Left hindlimb (tissue), 1 donor: ENCODE measurements at regions not wholly inside any gene's neighbourhood (a gene's known extent, or its start where the extent isn't known, plus 50 kb on each side); places are given as distances from the start of the nearest gene placed in this dataset.
"Not testable (repeated sequence)": the region's sequence is repeated elsewhere in the genome, so short reads cannot be mapped to it uniquely, and the experiment has no call there.

Experiments
- DNase-seq: peaks from one replicate; pipeline ENCODE4 v3.0.0-alpha.2; 2018

DNA sequence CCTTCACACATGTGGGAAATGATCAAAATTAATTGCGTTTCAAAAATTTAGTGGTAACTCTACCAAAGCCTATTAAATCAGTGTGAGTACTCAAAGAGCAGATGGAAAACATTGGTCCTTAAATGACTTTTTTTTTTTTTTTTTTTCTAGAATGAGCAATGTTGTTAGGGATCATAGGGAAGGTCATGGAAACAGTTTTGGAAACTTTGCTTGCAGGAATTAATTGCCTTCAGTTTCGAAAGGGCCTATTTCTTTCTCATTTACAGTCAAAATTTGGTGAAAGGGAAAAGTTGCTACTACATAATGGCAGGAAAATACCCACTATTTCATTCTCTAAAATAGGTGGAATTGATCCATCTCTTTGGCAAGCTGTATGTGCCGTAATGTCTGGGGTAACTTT is 160.9 kb downstream of the RTL9 start:
- DNase-seq: no peak

DNA sequence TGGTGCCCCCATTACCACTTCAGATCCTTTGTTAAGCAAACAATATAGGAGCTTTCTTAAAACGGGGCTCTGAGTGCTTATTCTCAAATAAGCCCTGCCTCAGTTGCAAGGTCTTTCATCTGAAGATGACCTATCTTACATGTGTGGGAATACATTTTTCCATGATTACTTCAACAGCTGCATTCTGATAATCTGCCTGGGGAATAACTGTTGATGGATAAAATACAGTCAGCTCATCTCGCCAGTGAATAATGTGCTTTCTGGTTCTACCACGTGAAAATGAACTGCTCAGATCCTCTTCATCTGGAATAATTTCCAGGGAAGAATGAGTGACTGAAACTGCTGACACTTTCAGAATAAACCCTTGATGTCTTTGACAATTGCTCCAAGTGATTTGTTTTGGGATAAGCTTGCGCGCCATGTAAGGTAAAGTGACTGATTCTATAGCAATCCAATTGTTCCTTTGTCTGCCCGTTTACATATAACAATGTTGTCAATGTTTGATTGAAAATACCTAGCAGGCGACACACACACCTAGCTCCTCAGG is 161.3 kb downstream of the RTL9 start:
- DNase-seq: no peak

GRCh38 chrX:110520652-110521051 is 162.0 kb downstream of the RTL9 start:
- DNase-seq: not testable (repeated sequence)

DNA sequence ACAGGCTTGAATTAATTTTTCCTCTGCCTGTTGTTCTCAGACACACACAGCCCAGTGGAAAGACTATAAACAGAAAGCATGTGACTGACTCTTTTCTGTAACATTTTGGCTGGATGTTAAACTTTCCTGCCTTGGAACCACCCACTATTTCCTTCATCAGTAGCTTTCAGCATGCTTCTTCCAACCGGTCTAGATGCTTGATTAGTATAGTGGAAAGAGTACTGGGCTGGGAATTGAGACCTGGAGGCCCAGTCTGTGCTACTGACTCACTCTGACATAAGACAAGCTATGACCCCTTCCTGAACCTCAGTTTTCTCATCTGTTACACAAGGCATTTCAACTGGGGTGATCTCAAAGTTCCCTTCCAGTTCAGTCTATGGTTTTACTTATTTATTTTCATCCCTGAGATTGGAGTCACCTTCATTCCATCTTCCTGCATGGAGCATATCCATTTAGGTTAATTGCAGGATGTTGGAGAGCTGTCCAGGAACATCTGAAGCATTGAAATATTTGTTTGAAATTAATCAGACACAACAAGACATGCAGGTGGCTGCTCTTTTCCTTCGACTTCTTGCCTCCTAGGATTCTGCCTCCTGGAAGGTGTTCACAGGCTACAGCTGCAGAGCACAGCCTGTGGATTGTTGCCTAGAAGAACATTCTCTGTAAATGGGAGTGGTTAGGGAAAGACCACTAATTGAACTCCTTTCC is 173.4 kb downstream of the RTL9 start:
- DNase-seq: peak; percentile 36

GRCh38 chrX:110532581-110532931 is 173.9 kb downstream of the RTL9 start:
- DNase-seq: peak; percentile 36

GRCh38 chrX:110536816-110537215 is 178.2 kb downstream of the RTL9 start:
- no peak for DNase-seq

- DNase-seq: no peak
Observed at GRCh38 chrX:110541266-110541665, 182.6 kb downstream of the RTL9 start.

GRCh38 chrX:110550854-110551253 is 192.2 kb downstream of the RTL9 start:
- not testable (repeated sequence) for DNase-seq

- no peak for DNase-seq
Observed at GRCh38 chrX:110557864-110558263, 199.2 kb downstream of the RTL9 start.

DNA sequence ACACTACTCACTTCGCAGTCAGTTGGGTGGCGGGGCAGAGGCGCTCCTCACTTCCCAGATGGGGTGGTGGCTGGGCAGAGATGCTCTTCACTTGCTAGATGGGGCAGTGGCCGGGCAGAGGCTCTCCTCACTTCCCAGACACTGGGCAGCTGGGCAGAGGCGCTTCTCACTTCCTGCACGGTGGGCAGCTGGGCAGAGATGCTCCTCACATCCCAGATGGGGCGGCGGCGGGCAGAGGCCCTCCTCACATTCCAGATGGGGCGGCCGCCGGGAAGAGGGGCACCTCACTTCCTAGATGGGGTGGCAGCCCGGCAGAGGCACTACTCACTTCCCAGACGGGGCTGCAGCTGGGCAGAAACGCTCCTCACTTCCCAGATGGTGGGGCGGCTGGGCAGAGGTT is 199.8 kb downstream of the RTL9 start:
- DNase-seq: no peak

- DNase-seq: no peak
Observed at GRCh38 chrX:110561034-110561433, 202.4 kb downstream of the RTL9 start.

- DNase-seq: no peak
Observed at GRCh38 chrX:110563282-110563681, 204.6 kb downstream of the RTL9 start.

GRCh38 chrX:110568441-110568840 is 209.8 kb downstream of the RTL9 start:
- no peak for DNase-seq

DNA sequence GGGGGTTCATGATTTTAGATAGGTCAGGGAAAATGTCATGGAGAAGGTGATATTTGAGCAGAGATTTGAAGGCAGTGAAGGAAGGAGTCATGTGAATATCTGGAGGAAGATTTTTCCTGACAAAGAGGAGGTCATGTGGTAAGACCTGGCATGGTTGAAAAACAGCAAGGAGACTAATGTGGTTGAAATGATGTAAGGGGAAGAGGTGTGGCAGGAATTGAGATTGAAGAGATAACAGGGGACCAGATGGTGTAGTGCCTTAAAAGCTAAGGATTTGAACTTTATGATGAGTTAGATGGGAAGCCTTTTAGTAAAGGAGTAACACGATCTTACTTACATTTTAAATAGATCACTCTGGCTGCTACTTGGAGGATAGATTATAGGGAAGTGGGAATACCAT is 210.9 kb downstream of the RTL9 start:
- DNase-seq: no peak

DNA sequence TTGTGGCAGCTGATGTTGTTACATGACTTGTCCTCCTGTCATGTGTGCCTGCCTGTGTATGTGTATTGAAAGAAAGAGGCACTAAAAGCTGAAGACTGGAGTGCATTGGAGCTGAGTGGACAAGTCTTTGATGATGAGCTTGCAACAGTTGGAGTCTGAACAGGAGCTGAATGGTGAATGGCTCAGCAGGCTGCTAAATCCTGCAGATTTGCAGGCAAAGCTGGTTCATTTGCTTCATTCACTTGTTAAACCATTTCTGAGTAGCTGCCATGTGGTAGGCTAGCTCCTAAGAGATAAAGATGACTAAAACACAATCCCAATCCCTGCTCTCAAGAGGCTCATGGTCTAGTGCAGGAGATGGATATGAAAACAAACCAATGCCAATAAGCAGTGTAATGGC is 217.3 kb downstream of the CHRDL1 start:
- DNase-seq: no peak

- DNase-seq: no peak
Observed at GRCh38 chrX:110584083-110584482, 211.5 kb downstream of the CHRDL1 start.

DNA sequence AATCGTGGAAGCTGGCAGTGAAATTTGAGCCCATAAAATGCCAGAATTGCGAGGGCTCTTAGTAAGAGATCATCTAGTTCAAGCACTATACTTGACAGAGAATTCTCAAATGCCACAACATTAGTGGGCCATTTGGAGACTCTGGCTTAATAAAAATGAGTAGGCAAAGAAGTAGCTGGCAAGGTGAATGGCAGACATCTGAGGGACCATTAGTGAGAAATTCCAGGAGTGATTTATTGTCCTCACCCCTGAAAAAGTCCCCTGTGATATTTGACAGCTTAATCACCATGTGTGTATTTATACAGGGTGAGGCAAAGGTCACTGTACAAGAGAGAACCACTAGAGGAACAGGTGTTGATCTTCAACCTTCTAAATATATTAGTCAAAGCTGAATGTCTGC is 207.5 kb downstream of the CHRDL1 start:
- no peak for DNase-seq

- DNase-seq: no peak
Observed at GRCh38 chrX:110588853-110589252, 206.8 kb downstream of the CHRDL1 start.

DNA sequence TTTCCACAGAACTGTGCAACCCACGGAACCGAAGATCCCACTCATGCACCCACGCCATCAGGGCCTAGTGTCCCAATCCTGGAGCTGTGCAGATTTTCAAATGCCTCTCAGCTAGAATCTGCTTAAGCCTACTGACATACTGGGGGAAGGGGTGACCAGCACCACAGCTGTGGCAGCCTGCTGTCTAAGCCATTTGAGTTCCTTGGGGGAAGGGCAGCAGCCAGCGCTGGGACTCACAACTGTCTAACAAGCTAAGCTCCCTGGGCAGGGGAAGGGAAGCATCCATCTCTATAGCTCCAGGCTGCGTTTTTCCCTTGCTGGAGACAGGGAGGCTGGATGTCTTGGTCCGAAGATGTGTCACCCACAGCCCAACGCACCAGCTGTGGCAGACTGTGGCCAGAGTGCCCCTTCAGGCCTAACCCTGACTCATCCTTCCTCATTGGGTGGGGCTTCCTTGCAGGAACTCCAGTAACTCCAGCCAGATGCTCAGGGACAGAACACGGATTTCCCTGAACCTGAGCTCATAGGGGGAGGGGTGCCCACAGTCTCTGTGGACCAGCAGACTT is 194.8 kb downstream of the CHRDL1 start:
- no peak for DNase-seq

- no peak for DNase-seq
Observed at GRCh38 chrX:110614596-110614995, 181.0 kb downstream of the CHRDL1 start.
